Central memory CD8-positive, alpha-beta T cell (primary cell): ENCODE measurements at regions not wholly inside any gene's neighbourhood (a gene's known extent, or its start where the extent isn't known, plus 50 kb on each side); places are given as distances from the start of the nearest gene placed in this dataset.

ENCODE experiments used
- ATAC-seq: fragments of 150-1000 bp; cut with Tn5 transposase; replicated peaks from 2 replicates; pipeline ENCODE4 v1.10.0; 2022; ENCODE audit warnings: mild to moderate bottlenecking, moderate FRiP score, moderate number of reproducible peaks; ENCODE audit not compliant: poor library complexity, severe bottlenecking; ENCODE audit errors: extremely low read depth
- DNase-seq, 2 donors: peaks; one replicate each; pipeline ENCODE4 v3.0.0; 2021; ENCODE audit warnings: low spot score in 2 of 2
- H3K27ac Mint-ChIP-seq: one replicate; pipeline ENCODE4 v1.8.0; 2022; ENCODE audit warnings: low read depth, mild to moderate bottlenecking, moderate library complexity, mixed read lengths
- H3K27me3 Mint-ChIP-seq: one replicate; pipeline ENCODE4 v1.8.0; 2022; ENCODE audit warnings: mixed read lengths
- H3K36me3 Mint-ChIP-seq: one replicate; pipeline ENCODE4 v1.8.0; 2022; ENCODE audit warnings: mild to moderate bottlenecking, moderate library complexity, mixed read lengths; ENCODE audit not compliant: insufficient read depth
- H3K4me1 Mint-ChIP-seq: one replicate; pipeline ENCODE4 v1.8.0; 2022; ENCODE audit warnings: mixed read lengths
- H3K4me3 Mint-ChIP-seq: one replicate; pipeline ENCODE4 v1.8.0; 2022; ENCODE audit warnings: mild to moderate bottlenecking, moderate library complexity, mixed read lengths
- H3K9me3 Mint-ChIP-seq: one replicate; pipeline ENCODE4 v1.8.0; 2022; ENCODE audit warnings: mixed read lengths

DNA sequence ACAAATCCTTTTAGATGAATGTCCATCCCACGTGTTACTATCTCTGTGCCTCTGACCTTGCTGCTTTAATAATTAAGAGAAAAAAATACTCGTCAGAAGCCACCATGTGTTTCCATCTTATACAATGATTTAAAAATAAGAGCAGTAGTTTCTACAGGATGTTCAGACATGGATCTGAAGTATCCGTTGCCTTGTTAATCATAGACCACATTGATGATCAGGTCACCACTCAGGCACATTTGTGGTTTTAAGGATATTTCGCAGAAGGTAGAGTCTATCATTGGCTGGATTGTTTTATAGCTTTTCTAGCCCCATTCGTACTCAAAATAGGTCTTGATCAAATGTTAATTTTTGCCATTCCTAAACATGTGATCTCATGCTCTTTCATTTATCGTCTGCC is 710.0 kb upstream of the ARGLU1 start:
- H3K4me3 Mint-ChIP-seq, result no peak overlapping the region
- DNase-seq (no peak), ATAC-seq (no peak)
- H3K9me3 Mint-ChIP-seq, result peaks cover 17% of the 10 kb centered on the region
- no peaks in the 10 kb centered on the region for H3K27me3 Mint-ChIP-seq
- no peaks in the 10 kb centered on the region for H3K36me3 Mint-ChIP-seq
- H3K4me1 Mint-ChIP-seq, result no peaks in the 10 kb centered on the region
- no peak overlapping the region for H3K27ac Mint-ChIP-seq

DNA sequence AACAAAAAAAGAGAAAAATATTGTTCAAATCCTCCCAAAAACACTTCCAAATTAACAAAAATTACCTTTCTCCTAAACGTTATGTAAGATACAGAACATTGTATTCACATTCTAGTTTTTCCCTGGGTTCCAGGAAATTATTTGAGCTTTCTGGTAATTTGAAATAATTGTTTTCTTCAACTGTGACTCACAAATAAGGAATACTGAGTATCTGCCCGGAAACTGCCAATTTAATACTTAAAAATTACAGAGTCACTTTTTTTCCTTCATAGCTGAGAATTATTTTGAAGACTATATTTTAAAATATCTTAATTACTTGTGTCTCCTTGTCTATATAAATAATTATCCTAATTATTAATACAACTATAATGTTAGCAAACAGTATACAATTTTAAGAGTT is 709.0 kb upstream of the ARGLU1 start:
- Mint-ChIP-seq H3K4me3 (no peak overlapping the region), H3K27ac (no peak overlapping the region), H3K9me3 (peaks cover 17% of the 10 kb centered on the region), H3K4me1 (no peaks in the 10 kb centered on the region), H3K27me3 (no peaks in the 10 kb centered on the region), H3K36me3 (peaks cover 2% of the 10 kb centered on the region)
- DNase-seq (no peak), ATAC-seq (no peak)

DNA sequence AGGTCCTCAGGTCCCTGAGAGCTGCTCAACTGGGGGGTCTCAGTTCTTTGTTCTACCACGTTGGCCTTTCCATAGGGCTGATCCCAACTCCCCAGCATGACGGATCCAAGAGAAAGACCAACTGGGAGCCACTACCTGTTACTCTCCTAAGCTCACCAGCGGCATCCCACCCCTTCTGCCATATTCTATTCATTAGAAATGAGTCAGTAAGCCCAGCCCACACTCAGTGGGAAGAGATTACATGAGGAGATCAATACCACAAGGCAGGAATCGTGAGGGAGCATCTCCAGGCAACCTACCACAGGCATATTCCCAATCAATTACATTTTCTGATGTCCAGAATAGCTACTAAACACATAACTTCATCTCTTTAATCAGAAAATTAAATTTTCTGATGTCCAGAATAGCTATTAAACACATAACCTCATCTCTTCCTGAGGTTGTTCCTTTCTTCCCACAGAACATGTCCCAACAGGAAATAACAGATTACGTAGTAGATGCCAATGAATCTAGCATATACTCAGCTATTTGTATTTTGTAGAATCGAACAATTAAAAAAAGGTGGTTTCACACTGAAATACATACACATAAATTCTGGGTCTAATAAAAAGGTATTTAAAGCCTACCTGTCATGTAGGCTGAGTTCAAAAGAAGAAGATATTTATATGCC is 708.1 kb upstream of the ARGLU1 start:
- ATAC-seq (no peak), DNase-seq (no peak)
- H3K36me3 Mint-ChIP-seq, result peaks cover 2% of the 10 kb centered on the region
- no peak overlapping the region for H3K27ac Mint-ChIP-seq
- peaks cover 12% of the 10 kb centered on the region for H3K9me3 Mint-ChIP-seq
- no peak overlapping the region for H3K4me3 Mint-ChIP-seq
- no peaks in the 10 kb centered on the region for H3K4me1 Mint-ChIP-seq
- no peaks in the 10 kb centered on the region for H3K27me3 Mint-ChIP-seq

DNA sequence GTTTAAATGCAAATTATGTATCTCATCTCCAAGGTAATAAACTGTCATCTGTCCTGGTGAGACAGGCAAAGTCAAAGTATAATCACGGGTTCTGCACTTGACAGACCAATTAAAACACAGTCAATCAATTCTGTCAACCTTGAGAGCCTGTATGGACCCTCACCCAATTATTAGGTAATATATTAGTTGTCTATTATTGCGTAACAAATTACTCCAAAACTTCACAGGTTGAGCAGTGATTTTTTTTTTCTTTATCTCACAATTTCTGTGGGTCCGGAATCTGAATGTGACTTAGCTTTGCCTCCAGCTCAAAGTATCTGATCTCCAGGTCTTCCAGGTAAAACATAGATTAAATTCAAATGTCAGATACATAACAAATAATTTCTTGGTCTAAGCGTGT is 707.4 kb upstream of the ARGLU1 start:
- ATAC-seq (no peak), DNase-seq (no peak)
- no peak overlapping the region for H3K27ac Mint-ChIP-seq
- H3K4me1 Mint-ChIP-seq, result no peaks in the 10 kb centered on the region
- no peaks in the 10 kb centered on the region for H3K27me3 Mint-ChIP-seq
- peaks cover 13% of the 10 kb centered on the region for H3K9me3 Mint-ChIP-seq
- no peak overlapping the region for H3K4me3 Mint-ChIP-seq
- H3K36me3 Mint-ChIP-seq, result peaks cover 2% of the 10 kb centered on the region

DNA sequence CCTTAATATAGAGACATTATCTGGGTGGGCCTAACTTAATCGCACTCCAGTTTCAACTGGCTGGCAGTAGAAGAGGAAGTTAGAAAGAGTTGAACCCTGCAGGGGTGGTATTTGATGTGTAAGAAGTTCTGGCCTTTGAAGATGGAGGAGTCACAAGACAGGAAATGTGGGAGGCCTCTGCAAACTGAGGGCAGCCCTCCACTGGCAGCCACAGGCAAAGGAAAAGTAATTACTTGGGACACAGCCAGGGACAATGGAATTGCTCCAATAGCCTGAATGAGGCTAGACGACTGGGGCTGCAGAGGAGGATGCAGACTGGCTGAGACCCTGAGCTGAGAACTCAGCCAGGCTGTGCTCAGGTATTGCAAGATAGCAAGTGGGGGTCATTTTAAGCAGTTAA is 703.3 kb upstream of the ARGLU1 start:
- DNase-seq, result no peak
- no peak overlapping the region for H3K4me3 Mint-ChIP-seq
- peaks cover 2% of the 10 kb centered on the region for H3K36me3 Mint-ChIP-seq

DNA sequence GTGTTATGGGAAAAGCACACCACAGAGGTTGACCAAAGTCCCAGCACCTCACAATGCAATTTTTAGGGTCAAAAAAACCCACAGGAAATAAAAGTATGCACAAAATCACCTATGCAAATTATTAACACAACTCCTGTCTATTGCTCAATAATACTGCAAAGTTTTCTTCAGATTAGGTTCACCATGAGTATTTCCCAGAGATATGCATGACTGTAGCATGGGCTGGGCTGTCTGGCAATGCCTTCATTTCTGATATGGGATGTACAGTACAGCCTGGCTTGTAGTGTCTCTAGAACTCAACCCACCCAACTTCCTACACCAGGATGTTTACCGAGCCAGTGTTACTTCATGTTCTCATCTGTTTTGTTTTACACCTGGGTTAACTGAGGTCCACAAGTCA is 698.7 kb upstream of the ARGLU1 start:
- Mint-ChIP-seq H3K36me3 (no peaks in the 10 kb centered on the region), H3K4me3 (no peak overlapping the region), H3K27me3 (no peaks in the 10 kb centered on the region), H3K4me1 (no peaks in the 10 kb centered on the region), H3K27ac (no peak overlapping the region), H3K9me3 (peaks cover 17% of the 10 kb centered on the region)
- no peak for ATAC-seq
- DNase-seq, result no peak

More for the DNA sequence above, 703.3 kb upstream of the ARGLU1 start:
- H3K27ac Mint-ChIP-seq, result no peak overlapping the region
- no peak for ATAC-seq
- H3K27me3 Mint-ChIP-seq, result no peaks in the 10 kb centered on the region
- no peaks in the 10 kb centered on the region for H3K4me1 Mint-ChIP-seq
- H3K9me3 Mint-ChIP-seq, result peaks cover 17% of the 10 kb centered on the region

DNA sequence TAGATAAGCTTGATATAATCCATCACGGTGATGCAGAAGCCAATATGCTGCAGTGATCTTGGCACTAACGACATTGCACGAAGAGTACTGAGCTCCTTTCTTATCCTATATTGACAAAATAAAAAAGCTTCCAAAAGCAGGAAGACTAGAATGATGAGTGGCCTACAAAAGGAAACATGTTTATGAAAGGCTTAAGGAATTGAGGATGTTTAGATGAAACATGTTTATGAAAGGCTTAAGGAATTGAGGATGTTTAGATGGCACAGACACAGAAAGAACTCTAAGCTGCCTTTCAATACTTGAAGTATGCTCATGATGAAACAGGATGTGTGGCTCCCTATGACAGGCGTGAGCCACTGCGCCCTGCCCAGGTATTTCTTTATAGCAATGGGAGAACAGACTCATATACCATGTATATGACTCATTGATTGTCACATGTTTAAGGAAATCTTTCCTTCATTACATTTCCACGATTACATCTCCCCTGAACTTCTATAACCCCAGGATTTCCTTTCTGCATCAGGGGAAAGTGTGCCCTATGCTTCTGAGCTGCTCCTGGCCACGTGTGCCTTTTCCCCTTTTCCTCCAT is 690.8 kb upstream of the ARGLU1 start:
- DNase-seq (no peak), ATAC-seq (no peak)
- Mint-ChIP-seq H3K27me3 (no peaks in the 10 kb centered on the region), H3K27ac (no peak overlapping the region), H3K4me1 (no peaks in the 10 kb centered on the region), H3K9me3 (peaks cover 26% of the 10 kb centered on the region), H3K36me3 (no peaks in the 10 kb centered on the region), H3K4me3 (no peak overlapping the region)

DNA sequence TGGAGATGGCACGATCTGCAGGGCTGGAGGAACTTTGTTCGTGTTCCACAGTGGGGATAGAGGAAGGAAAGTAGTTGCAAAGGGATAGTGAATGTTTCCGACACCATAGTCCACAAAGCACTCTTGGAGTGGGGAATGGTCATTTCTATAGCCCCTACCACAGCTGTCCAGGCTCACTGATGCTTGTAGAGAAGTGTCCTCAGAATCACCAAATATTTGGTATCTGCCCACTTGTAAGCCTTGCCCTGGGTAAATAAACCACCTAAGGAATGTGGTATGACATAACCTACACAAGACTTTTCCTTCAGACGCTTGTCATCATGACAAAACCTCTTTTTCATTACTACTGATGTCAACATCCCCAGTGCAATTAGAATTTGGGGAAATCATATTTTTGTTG is 686.5 kb upstream of the ARGLU1 start:
- no peak for DNase-seq
- Mint-ChIP-seq H3K4me1 (no peaks in the 10 kb centered on the region), H3K9me3 (peaks cover 33% of the 10 kb centered on the region), H3K4me3 (no peak overlapping the region), H3K27ac (no peak overlapping the region), H3K27me3 (no peaks in the 10 kb centered on the region), H3K36me3 (no peaks in the 10 kb centered on the region)
- no peak for ATAC-seq

DNA sequence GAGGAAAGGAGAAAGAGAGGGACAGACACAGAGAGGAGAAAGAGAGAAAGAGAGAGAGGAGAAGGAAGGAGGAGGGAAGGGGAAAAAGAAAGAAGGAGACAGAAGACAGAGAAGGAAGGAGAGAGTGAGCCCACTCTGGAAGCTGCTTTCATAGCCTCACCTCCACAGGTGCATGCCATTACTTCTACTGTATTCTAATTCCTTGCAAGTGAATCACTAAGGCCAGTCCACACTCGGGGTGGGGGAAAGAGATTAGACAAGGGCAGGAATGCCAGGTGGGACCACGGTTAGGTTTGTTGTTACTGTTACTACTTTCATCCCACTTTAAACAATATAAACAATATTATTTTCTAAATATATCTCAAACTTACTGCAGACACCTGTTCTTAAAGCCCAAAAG is 684.5 kb upstream of the ARGLU1 start:
- Mint-ChIP-seq H3K27ac (no peak overlapping the region), H3K36me3 (no peaks in the 10 kb centered on the region)

DNA sequence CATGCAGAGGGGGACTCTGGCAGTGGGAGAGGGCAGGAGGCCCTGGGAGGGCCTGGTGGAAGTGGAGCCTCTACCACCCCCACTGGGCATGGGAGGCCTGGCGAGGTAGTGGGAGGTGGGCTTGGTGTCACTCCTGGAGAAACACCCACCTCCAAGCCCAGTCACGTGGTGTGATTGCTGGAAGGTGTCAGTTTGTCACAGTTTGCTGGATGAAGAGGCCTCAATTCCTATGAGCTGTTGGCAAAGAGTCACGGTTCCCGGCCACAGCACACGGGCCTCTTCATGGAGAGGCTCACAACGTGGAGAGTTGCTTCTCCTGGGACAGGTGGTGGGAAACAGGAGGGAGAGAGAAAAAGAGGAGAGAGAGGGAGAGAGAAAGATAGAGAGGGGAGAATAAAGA is 684.1 kb upstream of the ARGLU1 start:
- Mint-ChIP-seq H3K27me3 (no peaks in the 10 kb centered on the region), H3K4me1 (no peaks in the 10 kb centered on the region), H3K27ac (no peak overlapping the region), H3K4me3 (no peak overlapping the region), H3K9me3 (peaks cover 32% of the 10 kb centered on the region), H3K36me3 (no peaks in the 10 kb centered on the region)
- DNase-seq, result no peak
- no peak for ATAC-seq

More for the DNA sequence above, 684.5 kb upstream of the ARGLU1 start:
- ATAC-seq, result no peak
- Mint-ChIP-seq H3K4me1 (no peaks in the 10 kb centered on the region), H3K4me3 (no peak overlapping the region), H3K9me3 (peaks cover 33% of the 10 kb centered on the region), H3K27me3 (no peaks in the 10 kb centered on the region)
- no peak for DNase-seq

DNA sequence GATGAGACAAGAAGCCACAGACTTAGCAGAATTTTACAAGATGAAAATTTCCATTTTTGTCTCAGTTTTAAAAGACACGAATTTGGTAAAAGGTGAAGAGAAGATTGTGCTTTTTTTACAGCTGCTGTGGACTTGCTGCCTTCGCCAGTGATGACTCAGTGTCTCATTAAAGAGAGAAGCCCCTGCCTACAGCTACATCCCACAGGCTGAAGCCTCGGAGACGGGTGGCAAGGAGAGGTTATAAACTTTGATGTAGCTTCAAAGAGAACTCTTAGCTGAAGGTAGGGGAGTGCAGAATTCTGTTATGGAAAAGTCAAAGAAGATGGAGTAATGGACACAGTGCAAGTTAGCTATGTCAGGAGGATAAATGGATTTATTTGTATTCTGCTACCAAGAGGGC is 683.4 kb upstream of the ARGLU1 start:
- DNase-seq (no peak), ATAC-seq (no peak)
- Mint-ChIP-seq H3K9me3 (peaks cover 28% of the 10 kb centered on the region), H3K36me3 (no peaks in the 10 kb centered on the region), H3K4me3 (no peak overlapping the region), H3K27me3 (no peaks in the 10 kb centered on the region), H3K4me1 (no peaks in the 10 kb centered on the region), H3K27ac (no peak overlapping the region)

DNA sequence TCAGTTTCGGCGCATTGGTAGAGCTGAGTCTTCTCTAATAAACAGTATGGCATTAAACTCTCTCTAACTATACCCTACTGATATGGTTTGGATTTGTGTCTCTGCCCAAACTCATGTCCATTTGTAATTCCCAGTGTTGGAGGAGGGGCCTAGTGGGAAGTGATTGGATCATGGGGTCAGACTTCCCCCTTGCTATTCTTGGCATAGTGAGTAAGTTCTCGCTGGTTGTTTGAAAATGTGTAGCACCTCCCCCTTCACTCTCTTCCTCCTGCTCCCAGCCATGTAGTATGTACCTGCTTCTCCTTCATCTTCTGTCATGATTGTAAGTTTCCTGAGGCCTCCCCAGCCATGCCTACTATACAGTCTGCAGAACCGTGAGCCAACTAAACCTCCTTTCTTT is 682.7 kb upstream of the ARGLU1 start:
- Mint-ChIP-seq H3K27me3 (no peaks in the 10 kb centered on the region), H3K4me3 (no peak overlapping the region), H3K27ac (no peak overlapping the region), H3K9me3 (peaks cover 33% of the 10 kb centered on the region), H3K4me1 (no peaks in the 10 kb centered on the region), H3K36me3 (no peaks in the 10 kb centered on the region)
- no peak for DNase-seq
- no peak for ATAC-seq

DNA sequence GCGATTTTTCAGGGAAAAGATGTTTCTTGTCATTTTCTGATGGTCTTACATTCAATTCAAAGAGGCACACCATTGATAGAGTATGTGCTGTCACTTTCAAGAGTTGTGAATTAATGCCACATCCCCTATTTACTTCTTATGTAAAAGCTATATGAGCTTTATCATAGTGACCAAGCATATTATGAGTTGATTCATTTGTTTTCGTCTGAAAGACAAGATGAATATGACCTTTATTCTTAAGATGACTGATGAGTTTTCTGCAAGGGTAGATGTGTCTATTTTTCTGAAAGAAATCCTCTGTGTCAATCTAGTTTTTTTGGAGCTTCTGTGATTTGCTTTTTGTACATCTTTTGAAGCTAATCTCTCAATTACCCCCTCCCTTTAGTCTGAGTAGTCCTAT is 676.3 kb upstream of the ARGLU1 start:
- no peak overlapping the region for H3K27ac Mint-ChIP-seq
- no peaks in the 10 kb centered on the region for H3K36me3 Mint-ChIP-seq
- H3K9me3 Mint-ChIP-seq, result peaks cover 18% of the 10 kb centered on the region
- ATAC-seq (no peak), DNase-seq (no peak)
- no peak overlapping the region for H3K4me3 Mint-ChIP-seq
- H3K4me1 Mint-ChIP-seq, result no peaks in the 10 kb centered on the region
- H3K27me3 Mint-ChIP-seq, result no peaks in the 10 kb centered on the region
